Liver (tissue), 8 donors: ENCODE measurements at regions not wholly inside any gene's neighbourhood (a gene's known extent, or its start where the extent isn't known, plus 50 kb on each side); places are given as distances from the start of the nearest gene placed in this dataset.

Experiments used
- DNase-seq: peaks from one replicate; pipeline ENCODE4 v3.0.0-alpha.2; 2017; ENCODE audit warnings: low spot score
- H3K27ac ChIP-seq, 2 donors: one replicate each; pipeline ENCODE4 v1.7.0; 2013; ENCODE audit warnings: inconsistent platforms in 2 of 2, low read length in 2 of 2, control low read depth in 1 of 2, low read depth in 1 of 2, mild to moderate bottlenecking in 1 of 2
- H3K27me3 ChIP-seq, 4 donors: one replicate each; pipeline versions ENCODE4 v1.6.1 to v1.7.0; 2013; ENCODE audit warnings: low read length in 3 of 4, inconsistent platforms in 1 of 4, mild to moderate bottlenecking in 1 of 4, moderate library complexity in 1 of 4; ENCODE audit not compliant: control insufficient read depth in 4 of 4, insufficient read depth in 4 of 4
- H3K36me3 ChIP-seq, 4 donors: one replicate each; pipeline versions ENCODE4 v1.6.1 to v1.7.0; 2013; ENCODE audit warnings: low read length in 3 of 4, mild to moderate bottlenecking in 3 of 4, low read depth in 1 of 4, moderate library complexity in 1 of 4; ENCODE audit not compliant: control insufficient read depth in 4 of 4, insufficient read depth in 3 of 4
- H3K4me1 ChIP-seq, 4 donors: one replicate each; pipeline versions ENCODE4 v1.6.1 to v1.7.0; 2013; ENCODE audit warnings: low read length in 3 of 4, mild to moderate bottlenecking in 3 of 4, moderate library complexity in 1 of 4; ENCODE audit not compliant: control insufficient read depth in 4 of 4, insufficient read depth in 4 of 4
- H3K4me3 ChIP-seq, 3 donors: one replicate each; pipeline versions ENCODE4 v1.6.1 to v1.7.0; 2013; ENCODE audit warnings: low read length in 3 of 3, control low read depth in 1 of 3, low read depth in 1 of 3, mild to moderate bottlenecking in 1 of 3
- H3K9ac ChIP-seq, 2 donors: one replicate each; pipeline ENCODE4 v1.7.0; 2013; ENCODE audit warnings: low read length in 2 of 2, mild to moderate bottlenecking in 2 of 2, moderate library complexity in 2 of 2, control low read depth in 1 of 2, low read depth in 1 of 2
- H3K9me3 ChIP-seq, 4 donors: one replicate each; pipeline versions ENCODE4 v1.6.1 to v1.7.0; 2013; ENCODE audit warnings: low read length in 3 of 4; ENCODE audit not compliant: control insufficient read depth in 4 of 4
- EGR1 ChIP-seq, 2 donors: IDR thresholded peaks; 2 replicates each; pipeline ENCODE4 v1.6.1; 2016 to 2018; ENCODE audit warnings: antibody characterized with exemption in 2 of 2, low read depth in 2 of 2
- FOXA2 ChIP-seq: IDR thresholded peaks from 2 replicates; pipeline ENCODE4 v1.6.1; 2016; ENCODE audit warnings: antibody characterized with exemption
- HNF4A ChIP-seq, 2 donors: conservative IDR thresholded peaks; 2 replicates each; pipeline ENCODE4 v1.6.1; 2016; ENCODE audit warnings: antibody characterized with exemption in 2 of 2, mild to moderate bottlenecking in 2 of 2
- HNF4G ChIP-seq: IDR thresholded peaks from 2 replicates; pipeline ENCODE4 v1.6.1; 2016; ENCODE audit warnings: antibody characterized with exemption
- JUND ChIP-seq, 2 donors: IDR thresholded peaks; 2 replicates each; pipeline ENCODE4 v1.6.1; 2016; ENCODE audit warnings: antibody characterized with exemption in 2 of 2
- NR2F2 ChIP-seq: IDR thresholded peaks from 2 replicates; pipeline ENCODE4 v1.6.1; 2016; ENCODE audit warnings: antibody characterized with exemption
- RAD21 ChIP-seq, 2 donors: IDR thresholded peaks; 2 replicates each; pipeline ENCODE4 v1.6.1; 2016; ENCODE audit warnings: antibody characterized with exemption in 2 of 2, mild to moderate bottlenecking in 2 of 2
- REST ChIP-seq: IDR thresholded peaks from 2 replicates; pipeline ENCODE4 v1.6.1; 2016; ENCODE audit warnings: antibody characterized with exemption, mild to moderate bottlenecking
- TAF1 ChIP-seq: conservative IDR thresholded peaks from 2 replicates; pipeline ENCODE4 v1.6.1; 2016; ENCODE audit warnings: antibody characterized with exemption, mild to moderate bottlenecking
- YY1 ChIP-seq: IDR thresholded peaks from 2 replicates; pipeline ENCODE4 v1.6.1; 2016; ENCODE audit warnings: antibody characterized with exemption, mild to moderate bottlenecking
- WGBS: extraction: QIAGEN DNeasy Blood & Tissue Kit; methylation state at CpG from one replicate; pipeline ENCODE4 v1.1.7; 2013; 5-methylcytosine and 5-hydroxymethylcytosine counted together
- TF ChIP-seq, protein P1 (sequence below): fragments of 150-350 bp; IDR thresholded peaks from 2 replicates; pipeline ENCODE4 v1.5.1; 2017; ENCODE audit warnings: improper control_type of control experiment, low read depth, low read length; ENCODE audit not compliant: missing input control
- TF ChIP-seq, protein P2 (sequence below): IDR thresholded peaks from 2 replicates; pipeline ENCODE4 v1.6.1; 2016; ENCODE audit warnings: antibody characterized with exemption
- donor health status: healthy.
- donor health status: healthy.
- donor health status: healthy.
- donor health status: healthy.
- donor health status: healthy.

DNA sequence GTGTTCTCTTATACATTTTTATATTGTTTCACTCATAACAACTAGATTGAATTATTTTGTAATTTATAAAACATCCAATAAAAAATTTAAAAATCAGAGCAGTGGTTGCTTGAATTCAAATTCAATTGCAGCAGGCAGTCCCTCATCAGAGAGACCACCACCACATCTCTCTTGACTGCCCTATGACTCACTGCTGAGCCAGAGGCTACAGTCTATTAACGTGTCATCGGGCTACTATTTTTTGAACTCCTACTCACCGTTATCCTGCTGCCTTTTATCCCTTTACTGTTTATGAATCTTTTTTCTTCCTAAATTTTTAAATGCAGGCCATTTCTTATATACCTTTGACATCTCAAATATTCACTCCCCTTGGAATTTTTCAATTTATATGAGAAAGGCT is 144.7 kb downstream of the BARHL2 start:
- no peaks in the 10 kb centered on the region for H3K27me3 ChIP-seq
- no peak overlapping the region for H3K9ac ChIP-seq
- WGBS: 85% methylated on average over 3 of the region's 3 CpGs
- H3K27ac ChIP-seq: no peak overlapping the region
- H3K36me3 ChIP-seq: no peaks in the 10 kb centered on the region
- no peak overlapping the region for H3K4me3 ChIP-seq
- TF ChIP-seq FOXA2: no peak
- TF ChIP-seq RAD21 (IDR thresholded peaks at IDR 0.05): no peak
- no peak for TF ChIP-seq NR2F2
- TF ChIP-seq, protein P1, sequence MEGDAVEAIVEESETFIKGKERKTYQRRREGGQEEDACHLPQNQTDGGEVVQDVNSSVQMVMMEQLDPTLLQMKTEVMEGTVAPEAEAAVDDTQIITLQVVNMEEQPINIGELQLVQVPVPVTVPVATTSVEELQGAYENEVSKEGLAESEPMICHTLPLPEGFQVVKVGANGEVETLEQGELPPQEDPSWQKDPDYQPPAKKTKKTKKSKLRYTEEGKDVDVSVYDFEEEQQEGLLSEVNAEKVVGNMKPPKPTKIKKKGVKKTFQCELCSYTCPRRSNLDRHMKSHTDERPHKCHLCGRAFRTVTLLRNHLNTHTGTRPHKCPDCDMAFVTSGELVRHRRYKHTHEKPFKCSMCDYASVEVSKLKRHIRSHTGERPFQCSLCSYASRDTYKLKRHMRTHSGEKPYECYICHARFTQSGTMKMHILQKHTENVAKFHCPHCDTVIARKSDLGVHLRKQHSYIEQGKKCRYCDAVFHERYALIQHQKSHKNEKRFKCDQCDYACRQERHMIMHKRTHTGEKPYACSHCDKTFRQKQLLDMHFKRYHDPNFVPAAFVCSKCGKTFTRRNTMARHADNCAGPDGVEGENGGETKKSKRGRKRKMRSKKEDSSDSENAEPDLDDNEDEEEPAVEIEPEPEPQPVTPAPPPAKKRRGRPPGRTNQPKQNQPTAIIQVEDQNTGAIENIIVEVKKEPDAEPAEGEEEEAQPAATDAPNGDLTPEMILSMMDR: no peak
- no peak for TF ChIP-seq TAF1
- TF ChIP-seq HNF4A (conservative IDR thresholded peaks at IDR 0.05): no peak
- TF ChIP-seq HNF4G: no peak
- TF ChIP-seq JUND (IDR thresholded peaks at IDR 0.05): no peak
- no peak for TF ChIP-seq EGR1 (IDR thresholded peaks at IDR 0.05; ENCODE audit: low read depth in 2 of 2)
- H3K4me1 ChIP-seq: no peaks in the 10 kb centered on the region
- no peak for DNase-seq
- no peaks in the 10 kb centered on the region for H3K9me3 ChIP-seq

DNA sequence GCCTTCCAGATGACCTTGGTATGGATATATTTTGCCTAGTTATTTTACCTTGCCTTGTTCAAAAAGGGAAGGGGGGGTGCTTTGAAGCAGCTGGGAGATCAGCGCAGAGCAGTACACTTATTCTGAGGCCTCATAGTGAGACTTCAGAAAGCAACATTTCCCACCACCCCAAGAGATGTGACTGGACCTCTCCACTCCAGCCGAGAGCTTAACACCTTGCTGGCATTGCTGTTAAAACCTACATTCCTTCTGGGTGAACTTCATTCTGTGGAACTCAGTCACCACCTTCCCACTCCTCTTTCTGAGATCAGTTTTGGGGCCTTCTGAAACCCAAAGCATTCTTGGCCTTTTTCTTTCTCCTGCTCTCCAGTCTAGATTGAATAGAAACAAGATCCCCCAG is 148.7 kb downstream of the BARHL2 start:
- Histone ChIP-seq H3K27ac (no peak overlapping the region), H3K9me3 (no peaks in the 10 kb centered on the region), H3K9ac (no peak overlapping the region), H3K4me1 (no peaks in the 10 kb centered on the region), H3K36me3 (no peaks in the 10 kb centered on the region), H3K27me3 (peaks cover 0 to 3% (median 0%) of the 10 kb centered on the region in 4 donors), H3K4me3 (no peak overlapping the region)
- WGBS: 87% methylated on average over 2 of the region's 2 CpGs
- no peak for DNase-seq
- TF ChIP-seq JUND (IDR thresholded peaks at IDR 0.05) (no peak), YY1 (no peak), HNF4A (conservative IDR thresholded peaks at IDR 0.05) (no peak), REST (no peak), NR2F2 (no peak)
- TF ChIP-seq, protein P2, sequence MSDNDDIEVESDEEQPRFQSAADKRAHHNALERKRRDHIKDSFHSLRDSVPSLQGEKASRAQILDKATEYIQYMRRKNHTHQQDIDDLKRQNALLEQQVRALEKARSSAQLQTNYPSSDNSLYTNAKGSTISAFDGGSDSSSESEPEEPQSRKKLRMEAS: no peak
- TF ChIP-seq, protein P1: no peak
